ENCODE measurements at regions not wholly inside any gene's neighbourhood (a gene's known extent, or its start where the extent isn't known, plus 50 kb on each side); places are given as distances from the start of the nearest gene placed in this dataset.

- DNase-seq (ENCODE audit: extremely low read depth, low read depth, low spot score) = no peak
These were observed 107.9 kb upstream of the SPACA1 start for GRCh38 chr6:87939776-87940175.

DNA sequence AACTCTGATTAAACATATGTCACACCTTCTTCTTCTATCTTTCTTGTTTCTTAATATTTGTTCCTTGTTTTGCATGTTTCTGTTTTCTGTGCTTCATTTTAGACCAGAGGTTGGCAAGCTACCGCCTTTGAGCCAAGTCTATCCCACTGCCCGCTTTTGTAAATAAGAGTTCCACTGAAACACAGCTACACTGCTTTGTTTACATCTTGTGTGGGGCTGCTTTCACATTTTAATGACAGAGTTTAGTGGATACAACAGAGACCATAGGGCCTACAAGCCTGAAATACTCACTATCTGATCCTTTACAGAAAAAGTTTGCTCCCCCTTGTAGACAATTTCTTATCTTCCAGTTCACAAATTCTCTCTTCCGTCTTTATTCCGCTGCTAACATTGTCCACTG is 109.4 kb upstream of the SPACA1 start:
- no peak for DNase-seq (ENCODE audit: extremely low read depth, low read depth, low spot score)

- DNase-seq (ENCODE audit: extremely low read depth, low read depth, low spot score) = no peak
These were observed 111.6 kb upstream of the SPACA1 start for GRCh38 chr6:87936065-87936464.

DNA sequence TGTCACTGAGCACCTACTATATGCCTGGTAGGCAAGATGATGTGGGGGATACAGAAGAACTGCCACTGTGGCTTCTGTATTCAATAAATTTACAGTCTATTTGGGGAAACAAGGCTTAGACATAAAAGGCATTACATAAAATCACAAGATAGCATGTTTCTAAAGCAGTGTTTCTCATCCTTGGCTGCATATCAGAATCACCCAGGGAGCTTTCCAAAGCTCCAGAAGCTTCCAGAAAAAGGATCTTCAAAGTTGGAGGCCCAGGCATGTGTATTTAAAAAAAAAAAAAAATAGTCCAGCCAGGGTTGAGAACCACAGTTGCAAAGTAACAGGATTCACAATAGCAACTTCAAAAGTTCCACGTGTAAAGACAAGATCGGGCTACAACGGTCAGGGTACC is 112.4 kb upstream of the SPACA1 start:
- DNase-seq (ENCODE audit: extremely low read depth, low read depth, low spot score) = no peak

DNA sequence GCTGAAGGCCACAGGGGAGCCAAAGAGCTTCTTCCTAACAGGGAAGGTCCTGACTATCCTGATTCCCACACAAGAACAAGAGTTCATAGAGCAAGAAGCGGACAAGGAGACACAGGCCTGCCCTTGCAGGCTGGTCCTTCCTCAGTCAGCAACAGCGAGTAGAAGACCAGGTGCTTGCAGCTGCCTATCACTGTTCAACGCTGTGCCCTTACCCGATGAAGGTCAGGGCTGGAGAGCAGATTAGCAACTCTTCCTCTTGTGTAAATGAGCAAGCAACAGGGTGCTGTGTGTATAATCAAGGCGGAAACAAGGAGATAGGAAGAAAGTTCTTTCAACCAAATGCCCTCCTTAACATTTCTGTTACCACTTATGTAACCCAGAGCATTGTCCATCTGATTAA is 115.3 kb upstream of the SPACA1 start:
- no peak for DNase-seq (ENCODE audit: extremely low read depth, low read depth, low spot score)

DNA sequence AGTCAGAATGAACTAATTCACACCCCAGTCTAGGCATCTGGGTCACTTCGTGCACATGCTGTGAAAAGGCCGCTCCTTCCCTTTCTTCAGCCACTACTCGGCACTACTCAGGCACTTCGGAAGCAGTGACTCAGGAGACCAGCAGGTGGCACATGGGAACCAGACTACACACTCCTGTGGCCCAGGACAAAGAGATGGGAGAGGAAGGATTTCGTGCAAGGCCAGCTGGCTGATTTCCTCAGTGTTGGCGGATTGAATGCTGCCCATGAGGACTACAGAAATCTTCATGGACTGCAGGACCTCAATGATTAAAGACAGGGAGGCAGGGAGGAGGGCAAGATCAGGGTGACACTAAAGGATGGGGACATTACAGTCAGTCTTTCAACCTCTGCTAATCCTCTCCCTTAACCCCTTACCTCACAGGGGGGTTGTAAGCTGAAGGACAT is 117.8 kb upstream of the SPACA1 start:
- DNase-seq (ENCODE audit: extremely low read depth, low read depth, low spot score) = peak; percentile 58

DNA sequence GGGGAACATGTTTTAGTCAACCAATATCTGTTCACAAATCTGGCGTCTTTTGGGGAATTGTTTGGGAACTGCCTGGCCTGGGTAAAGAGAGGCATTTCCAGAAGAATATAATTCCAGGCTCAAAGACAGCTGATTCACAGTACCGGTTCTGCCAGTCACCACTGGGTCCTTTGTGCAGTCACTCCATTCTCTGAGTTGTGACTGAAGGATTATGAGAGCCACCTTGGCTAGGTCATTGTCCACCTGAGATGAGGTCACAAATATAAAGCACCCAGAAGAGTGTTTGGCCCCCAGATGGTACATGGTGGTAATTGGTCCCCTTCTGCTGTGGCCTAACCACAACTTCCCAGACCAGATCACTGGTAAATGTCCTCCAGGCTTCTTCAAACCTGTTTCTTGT is 121.0 kb upstream of the SPACA1 start:
- no peak for DNase-seq (ENCODE audit: extremely low read depth, low read depth, low spot score)

DNA sequence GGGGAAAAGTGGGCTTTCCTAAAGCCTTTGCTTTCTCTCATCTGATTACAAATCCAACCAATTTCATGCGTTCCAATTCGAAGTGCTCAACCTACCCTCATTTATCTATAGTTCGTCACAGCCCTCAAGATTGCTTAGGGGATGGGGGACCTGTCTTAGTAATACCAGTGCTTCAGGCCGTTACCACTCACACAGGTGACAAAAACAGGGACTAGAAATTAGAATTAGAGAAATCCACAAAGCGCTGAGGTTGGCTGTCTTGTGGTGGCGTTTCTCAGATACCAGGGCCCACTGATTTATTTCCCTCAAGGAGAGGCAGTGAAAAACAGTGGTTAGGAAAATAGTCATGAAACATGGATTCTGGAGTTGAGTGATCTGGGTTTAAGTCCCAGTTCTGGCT is 121.6 kb upstream of the SPACA1 start:
- DNase-seq (ENCODE audit: extremely low read depth, low read depth, low spot score) = no peak

DNA sequence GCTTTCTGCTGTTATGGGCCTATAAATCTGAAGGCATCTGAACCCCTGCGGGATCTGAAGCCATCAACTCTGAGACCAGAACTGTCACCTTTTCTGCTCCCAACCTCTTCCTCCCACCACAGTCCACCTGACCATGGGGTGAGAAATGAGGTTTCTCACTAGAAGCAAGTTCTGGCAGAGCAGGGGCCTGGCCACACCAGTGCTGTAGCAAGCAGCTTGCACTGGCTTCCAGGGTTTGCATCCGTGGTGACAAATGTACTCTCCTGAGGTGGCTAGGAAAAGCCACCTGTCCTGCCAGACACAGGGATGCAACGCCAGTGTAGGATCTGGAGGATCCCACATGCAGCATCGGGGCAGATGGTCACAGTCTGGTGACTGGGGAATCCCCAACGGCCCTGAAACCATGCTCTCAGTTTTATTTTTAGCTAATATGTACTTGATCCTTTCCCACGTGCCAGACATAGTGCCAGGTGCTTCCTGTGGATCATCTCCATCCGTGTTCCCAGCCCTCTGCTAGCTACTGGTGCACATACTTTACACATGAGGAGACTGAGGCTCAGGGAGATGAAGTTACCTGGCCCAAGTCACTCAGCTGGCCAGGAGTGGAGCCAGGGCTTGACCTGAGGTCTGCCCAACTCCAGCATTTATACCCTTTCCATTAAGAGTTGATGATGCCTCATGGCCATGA is 122.1 kb upstream of the SPACA1 start:
- no peak for DNase-seq (ENCODE audit: extremely low read depth, low read depth, low spot score)

DNA sequence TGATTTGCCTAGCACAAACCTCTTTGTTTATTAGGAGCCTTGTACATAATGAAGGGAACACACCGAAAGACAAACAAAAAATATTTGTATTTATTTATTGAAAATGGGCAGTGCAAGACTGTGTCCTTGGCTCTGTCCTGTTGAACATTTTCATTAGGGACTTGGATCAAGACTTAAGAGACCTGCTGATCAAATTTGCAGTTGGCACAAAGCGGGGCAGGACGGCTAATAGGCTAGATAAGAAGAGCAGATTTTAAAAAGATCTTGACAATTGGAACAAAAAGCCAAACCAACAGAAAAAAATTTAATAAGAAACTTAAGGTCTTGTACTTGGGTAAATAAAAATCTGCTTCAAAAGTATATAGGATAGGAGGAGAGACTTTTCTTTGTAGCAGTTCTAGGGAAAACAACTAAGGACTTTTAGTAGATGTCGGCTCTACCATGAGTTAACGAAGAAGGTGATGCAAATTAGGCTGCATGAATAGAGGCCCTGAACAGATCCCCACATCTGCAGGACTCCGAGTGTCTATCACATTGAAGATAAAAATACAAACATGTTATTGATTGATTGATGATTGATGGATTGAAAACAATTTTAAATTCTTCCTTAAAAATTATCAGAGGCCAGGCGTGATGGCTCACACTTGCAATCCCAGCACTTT is 124.1 kb upstream of the SPACA1 start:
- DNase-seq (ENCODE audit: extremely low read depth, low read depth, low spot score) = no peak

DNA sequence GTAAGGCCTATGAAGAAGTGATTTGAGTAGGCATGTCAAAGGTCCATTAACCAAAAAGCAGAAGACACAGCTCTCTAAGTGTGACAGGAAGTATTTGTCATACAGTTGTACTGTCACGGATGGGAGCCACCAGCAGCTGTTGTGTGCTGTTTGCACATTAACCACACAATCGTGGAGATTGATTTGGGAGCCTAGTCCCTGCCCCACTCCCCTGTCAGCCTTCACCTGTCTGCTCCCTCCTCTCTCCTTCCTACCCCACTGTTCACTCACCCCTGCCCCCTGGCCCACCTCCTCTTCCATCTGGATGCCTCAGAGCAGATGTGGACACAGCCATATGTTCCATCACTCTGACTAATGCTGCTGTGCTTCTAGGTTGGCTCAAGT is 124.7 kb upstream of the SPACA1 start:
- no peak for DNase-seq (ENCODE audit: extremely low read depth, low read depth, low spot score)

DNA sequence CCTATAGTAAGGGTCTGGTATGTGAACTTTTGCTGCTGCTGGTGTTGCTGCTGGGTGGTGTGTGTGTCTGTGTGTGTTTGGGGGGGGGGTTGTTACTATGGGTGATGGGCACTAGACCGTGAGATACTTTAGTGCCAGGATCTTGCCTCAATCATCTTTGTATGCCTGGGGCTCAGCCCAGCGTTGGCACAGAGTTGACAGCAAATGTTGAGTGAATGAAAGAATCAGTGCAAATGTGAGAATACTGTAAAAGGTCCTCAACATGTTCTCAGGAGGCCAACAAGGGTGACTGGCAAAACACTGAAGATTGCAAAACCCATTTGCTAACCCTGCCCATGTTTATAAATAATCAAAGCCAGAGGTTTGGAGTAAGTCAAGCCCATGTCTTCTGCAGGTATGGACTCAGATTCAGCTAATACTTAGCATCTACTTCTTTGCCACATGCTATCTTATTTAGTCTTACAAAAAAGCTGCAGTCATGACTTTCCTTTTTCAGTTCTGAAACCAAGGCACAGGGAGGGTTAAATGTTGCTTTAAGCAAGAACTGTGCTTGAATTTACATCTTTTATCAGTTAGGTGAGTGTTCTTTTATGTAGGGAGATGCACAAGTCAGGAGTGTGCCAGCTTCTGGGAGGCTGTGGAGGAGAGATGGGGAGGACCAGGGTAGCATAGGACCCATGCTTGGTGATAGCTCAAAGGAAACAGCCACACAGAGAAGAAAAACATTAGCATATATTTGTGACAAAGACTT is 125.3 kb upstream of the SPACA1 start:
- no peak for DNase-seq (ENCODE audit: extremely low read depth, low read depth, low spot score)

DNA sequence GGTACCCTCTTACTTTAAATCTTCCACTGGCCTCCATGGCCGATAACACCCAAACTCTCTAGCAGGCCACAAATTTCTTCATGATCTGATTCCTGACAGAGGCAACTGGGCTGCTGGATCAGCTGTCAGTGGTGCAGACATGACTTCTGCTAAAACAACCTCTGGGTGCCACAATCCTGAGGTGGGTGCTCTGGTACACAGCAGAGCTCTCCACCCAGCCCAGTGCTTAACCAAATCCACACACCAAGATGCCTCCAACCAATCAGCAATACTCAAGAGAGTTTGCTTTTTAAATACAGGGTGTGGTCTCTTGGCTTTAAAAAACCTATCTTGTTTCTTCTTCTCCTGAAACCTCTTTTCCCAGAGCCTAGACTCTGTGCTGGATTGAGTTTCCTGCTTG is 126.6 kb upstream of the SPACA1 start:
- DNase-seq (ENCODE audit: extremely low read depth, low read depth, low spot score) = no peak

- no peak for DNase-seq (ENCODE audit: extremely low read depth, low read depth, low spot score)
These were observed 127.4 kb upstream of the SPACA1 start for GRCh38 chr6:87920245-87920644.

DNA sequence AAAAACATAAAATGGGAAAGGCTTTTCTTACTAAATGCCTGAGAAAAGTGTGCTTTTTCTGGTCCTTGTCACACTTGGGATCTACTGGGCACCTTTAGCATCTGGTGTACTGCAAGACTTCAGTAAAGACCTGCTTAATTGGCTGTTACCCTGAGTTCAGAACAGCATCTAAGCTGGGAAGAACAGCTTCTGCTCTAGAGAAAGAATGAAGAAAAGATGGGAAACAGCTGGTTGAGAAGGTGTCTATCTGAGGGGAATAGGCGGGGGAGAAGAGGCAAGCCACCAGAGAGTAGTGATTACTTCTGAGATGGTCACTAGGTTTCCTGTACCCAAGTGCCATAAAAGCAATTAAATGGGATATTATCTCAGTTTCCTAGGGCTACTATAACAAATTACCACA is 128.2 kb upstream of the SPACA1 start:
- no peak for DNase-seq (ENCODE audit: extremely low read depth, low read depth, low spot score)

- no peak for DNase-seq (ENCODE audit: extremely low read depth, low read depth, low spot score)
These were observed 128.6 kb upstream of the SPACA1 start for GRCh38 chr6:87919001-87919400.

- no peak for DNase-seq (ENCODE audit: extremely low read depth, low read depth, low spot score)
These were observed 129.1 kb upstream of the SPACA1 start for GRCh38 chr6:87918461-87918941.

GRCh38 chr6:87917886-87918285 is 129.8 kb upstream of the SPACA1 start:
- no peak for DNase-seq (ENCODE audit: extremely low read depth, low read depth, low spot score)

- DNase-seq (ENCODE audit: extremely low read depth, low read depth, low spot score) = no peak
These were observed 131.2 kb upstream of the SPACA1 start for GRCh38 chr6:87916446-87916845.

DNA sequence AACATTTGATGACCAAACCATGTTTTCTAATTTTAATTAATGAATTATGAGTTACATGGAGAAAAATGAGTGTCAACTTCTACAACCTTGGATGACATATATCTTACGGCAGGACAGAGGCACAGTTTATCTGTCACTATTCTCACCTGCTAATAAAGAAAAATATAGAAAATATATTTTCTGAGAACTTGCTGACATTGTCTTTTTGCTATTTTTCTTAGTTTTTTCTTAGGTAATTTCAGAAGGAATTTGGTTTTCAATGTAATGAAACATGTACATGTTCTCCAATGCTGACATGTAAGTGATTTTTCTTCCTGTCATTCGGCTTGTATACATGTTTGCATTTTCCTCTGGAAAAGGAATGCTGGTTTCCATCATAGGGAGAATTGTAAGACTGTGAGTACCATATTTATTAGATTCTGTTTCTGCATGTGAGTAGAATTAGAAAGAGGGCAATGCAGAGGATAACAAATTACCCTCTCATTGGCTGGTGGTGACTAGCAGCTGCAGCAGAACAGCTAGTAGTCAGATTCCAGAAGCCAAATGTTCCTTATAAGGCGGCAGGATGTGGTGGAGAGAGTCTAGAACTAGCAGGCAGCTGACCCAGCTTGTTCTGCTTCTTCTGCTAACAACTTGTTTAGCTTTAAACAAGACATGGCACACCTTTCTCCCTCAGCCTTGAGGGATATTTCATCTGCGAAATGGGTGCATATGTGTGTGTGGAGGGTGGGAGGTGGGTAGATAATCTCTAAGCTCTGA is 132.8 kb upstream of the SPACA1 start:
- DNase-seq (ENCODE audit: extremely low read depth, low read depth, low spot score) = no peak

GRCh38 chr6:87913974-87914373 is 133.7 kb upstream of the SPACA1 start:
- no peak for DNase-seq (ENCODE audit: extremely low read depth, low read depth, low spot score)
